ENCODE measurements at regions not wholly inside any gene's neighbourhood (a gene's known extent, or its start where the extent isn't known, plus 50 kb on each side); places are given as distances from the start of the nearest gene placed in this dataset.

- TF ChIP-seq NRF1 (conservative IDR thresholded peaks at IDR 0.05; ENCODE audit: low read depth, low read length): no peak
- TF ChIP-seq BCL11A (IDR thresholded peaks at IDR 0.05; ENCODE audit: low read depth, low read length): no peak
- TF ChIP-seq SMAD1 (IDR thresholded peaks at IDR 0.05; ENCODE audit: low read depth, partially characterized antibody): no peak
- TF ChIP-seq JUNB (IDR thresholded peaks at IDR 0.05): no peak
- no peak for TF ChIP-seq STAT3 (IDR thresholded peaks at IDR 0.05; ENCODE audit: low read depth, low read length)
- no peak for TF ChIP-seq MXI1 (IDR thresholded peaks at IDR 0.05; ENCODE audit: low read depth, low read length)
- no peak for TF ChIP-seq MTA2 (IDR thresholded peaks at IDR 0.05; ENCODE audit: low read depth)
Observed at GRCh38 chr1:195731385-195731784, 876.9 kb downstream of the KCNT2 start.
